Activated T-cell treated with anti-CD3 and anti-CD28 coated beads, Interleukin-2, amount 50 U/mL, for 4 hours (primary cell): ENCODE measurements at regions not wholly inside any gene's neighbourhood (a gene's known extent, or its start where the extent isn't known, plus 50 kb on each side); places are given as distances from the start of the nearest gene placed in this dataset.
"Not testable (repeated sequence)": the region's sequence is repeated elsewhere in the genome, so short reads cannot be mapped to it uniquely, and the experiment has no call there.

Source experiments
- ATAC-seq, 2 donors: fragments of 200-7000 bp; cut with Tn5 transposase; one replicate each; pipeline ENCODE4 v1.10.0; 2021
- DNase-seq: peaks from one replicate; pipeline ENCODE4 v3.0.0-alpha.2; 2020
- H3K27me3 Mint-ChIP-seq: one replicate; pipeline ENCODE4 v1.8.0; 2021; ENCODE audit warnings: low read depth, mixed read lengths
- H3K36me3 Mint-ChIP-seq: one replicate; pipeline ENCODE4 v1.8.0; 2022; ENCODE audit warnings: mixed read lengths; ENCODE audit not compliant: insufficient read depth
- H3K4me1 Mint-ChIP-seq: one replicate; pipeline ENCODE4 v1.8.0; 2021; ENCODE audit warnings: low read depth, mixed read lengths
- H3K4me3 Mint-ChIP-seq: one replicate; pipeline ENCODE4 v1.8.0; 2021; ENCODE audit warnings: mild to moderate bottlenecking, moderate library complexity, mixed read lengths
- H3K9me3 Mint-ChIP-seq: one replicate; pipeline ENCODE4 v1.8.0; 2021; ENCODE audit warnings: mixed read lengths

DNA sequence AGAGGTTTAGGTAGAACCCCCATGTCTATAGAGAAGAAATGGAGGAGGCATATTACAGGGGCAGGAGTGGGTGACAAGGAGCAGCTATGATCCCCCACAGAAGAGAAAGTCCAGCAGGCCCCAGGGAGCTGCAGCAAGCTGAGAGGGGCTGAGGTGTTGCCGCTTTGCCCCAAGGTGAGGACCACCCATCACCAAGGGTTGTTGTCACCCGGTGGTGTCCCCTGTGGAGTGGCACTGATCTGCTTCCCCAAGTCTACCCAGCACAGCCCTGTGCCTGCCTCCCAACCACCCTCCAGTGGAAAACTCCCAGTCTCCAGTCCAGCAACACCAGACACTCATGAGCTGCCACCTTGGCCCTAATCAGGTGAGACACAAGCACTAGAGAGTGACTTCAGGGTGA lies 149.3 kb upstream of the NOCT start:
- DNase-seq (no peak), ATAC-seq (no peak)
- Mint-ChIP-seq H3K27me3 (peaks cover 4% of the 10 kb centered on the region), H3K36me3 (no peaks in the 10 kb centered on the region), H3K4me1 (no peaks in the 10 kb centered on the region), H3K9me3 (no peaks in the 10 kb centered on the region), H3K4me3 (no peak overlapping the region)

GRCh38 chr4:138865765-138866164 lies 149.8 kb upstream of the NOCT start:
- Mint-ChIP-seq H3K4me3 (no peak overlapping the region), H3K9me3 (no peaks in the 10 kb centered on the region), H3K36me3 (no peaks in the 10 kb centered on the region), H3K4me1 (no peaks in the 10 kb centered on the region), H3K27me3 (no peaks in the 10 kb centered on the region)
- DNase-seq (no peak), ATAC-seq (no peak)

DNA sequence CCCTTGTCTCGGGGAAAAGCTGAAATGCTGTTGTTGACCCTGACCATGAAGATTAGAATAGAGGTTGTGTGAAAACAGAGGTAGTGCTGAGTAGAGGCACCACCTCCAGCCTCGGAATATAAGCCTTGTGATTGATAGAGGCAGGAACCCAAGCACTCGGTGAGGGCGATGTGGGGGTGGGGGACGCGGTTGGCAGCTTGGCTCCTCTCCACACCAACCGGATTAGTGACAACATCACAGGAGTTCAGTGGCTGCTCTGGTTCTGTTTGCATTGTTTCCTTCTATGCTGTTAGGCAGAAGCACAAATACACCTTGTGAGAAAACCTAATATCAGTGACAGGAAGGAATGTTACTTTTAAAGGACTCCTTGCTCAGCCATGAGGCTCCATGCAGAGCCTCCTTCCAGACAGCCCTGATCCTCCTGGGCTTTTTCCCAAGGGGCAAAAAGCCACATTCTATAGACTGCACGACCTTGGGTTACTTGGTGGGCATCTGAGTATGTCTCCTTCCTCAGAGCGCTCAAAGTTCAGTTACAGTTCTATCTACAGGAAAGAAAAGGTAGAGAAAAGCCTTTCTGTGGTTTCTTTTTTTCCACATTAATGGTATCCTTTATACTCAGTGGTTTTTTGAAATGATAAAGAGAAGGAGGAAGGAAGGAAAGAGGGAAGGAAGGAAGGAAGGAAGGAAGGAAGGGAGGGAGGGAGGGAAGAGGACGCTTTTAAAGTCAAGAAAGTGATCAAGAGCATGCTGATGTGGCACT lies 150.4 kb upstream of the NOCT start:
- Mint-ChIP-seq H3K36me3 (no peaks in the 10 kb centered on the region), H3K4me1 (no peaks in the 10 kb centered on the region), H3K27me3 (no peaks in the 10 kb centered on the region), H3K4me3 (no peak overlapping the region), H3K9me3 (no peaks in the 10 kb centered on the region)
- DNase-seq = no peak
- no peak for ATAC-seq

GRCh38 chr4:138863160-138863559 lies 152.4 kb upstream of the NOCT start:
- Mint-ChIP-seq H3K27me3 (no peaks in the 10 kb centered on the region), H3K36me3 (no peaks in the 10 kb centered on the region), H3K4me3 (no peak overlapping the region), H3K4me1 (no peaks in the 10 kb centered on the region), H3K9me3 (no peaks in the 10 kb centered on the region)
- no peak for ATAC-seq
- DNase-seq = no peak

GRCh38 chr4:138861135-138861534 lies 154.4 kb upstream of the NOCT start:
- no peaks in the 10 kb centered on the region for H3K4me1 Mint-ChIP-seq
- H3K36me3 Mint-ChIP-seq = no peaks in the 10 kb centered on the region
- no peak overlapping the region for H3K4me3 Mint-ChIP-seq

GRCh38 chr4:138860357-138860756 lies 155.2 kb upstream of the NOCT start:
- not testable (repeated sequence) for H3K4me3 Mint-ChIP-seq, H3K27me3 Mint-ChIP-seq, H3K36me3 Mint-ChIP-seq, ATAC-seq, H3K4me1 Mint-ChIP-seq, DNase-seq, H3K9me3 Mint-ChIP-seq

More at GRCh38 chr4:138861135-138861534, 154.4 kb upstream of the NOCT start:
- DNase-seq (no peak), ATAC-seq (no peak)
- Mint-ChIP-seq H3K27me3 (no peaks in the 10 kb centered on the region), H3K9me3 (no peaks in the 10 kb centered on the region)

DNA sequence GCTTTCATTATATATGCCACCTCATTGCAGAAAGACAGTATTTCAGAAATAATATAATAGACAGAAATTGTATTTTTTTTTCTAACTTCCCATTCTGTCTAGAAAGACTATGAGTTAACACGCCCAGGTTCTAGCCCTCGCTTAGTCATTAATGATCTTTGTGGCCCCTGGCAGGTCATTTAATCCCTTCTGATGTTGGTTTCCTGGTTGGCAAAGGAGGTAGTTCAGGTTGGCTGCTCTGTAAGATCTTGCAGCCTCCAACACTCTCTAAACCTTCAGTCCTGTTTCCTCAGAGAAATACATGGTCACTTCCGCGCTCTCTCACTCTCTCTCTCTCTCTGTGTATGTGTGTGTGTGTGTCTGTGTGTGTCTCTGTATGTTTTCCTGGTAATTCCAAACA lies 156.3 kb upstream of the NOCT start:
- Mint-ChIP-seq H3K27me3 (peaks cover 3% of the 10 kb centered on the region), H3K36me3 (no peaks in the 10 kb centered on the region), H3K9me3 (no peaks in the 10 kb centered on the region)

GRCh38 chr4:138858419-138858818 lies 157.2 kb upstream of the NOCT start:
- H3K27me3 Mint-ChIP-seq = peaks cover 3% of the 10 kb centered on the region
- no peak overlapping the region for H3K4me3 Mint-ChIP-seq
- H3K36me3 Mint-ChIP-seq = no peaks in the 10 kb centered on the region
- H3K4me1 Mint-ChIP-seq = no peaks in the 10 kb centered on the region
- ATAC-seq (no peak), DNase-seq (no peak)
- no peaks in the 10 kb centered on the region for H3K9me3 Mint-ChIP-seq

More for the DNA sequence above, 156.3 kb upstream of the NOCT start:
- Mint-ChIP-seq H3K4me1 (no peaks in the 10 kb centered on the region), H3K4me3 (no peak overlapping the region)
- DNase-seq (no peak), ATAC-seq (no peak)

- H3K36me3 Mint-ChIP-seq = no peaks in the 10 kb centered on the region
- H3K27me3 Mint-ChIP-seq = peaks cover 3% of the 10 kb centered on the region
- ATAC-seq (no peak), DNase-seq (no peak)
- H3K4me1 Mint-ChIP-seq = no peaks in the 10 kb centered on the region
- no peak overlapping the region for H3K4me3 Mint-ChIP-seq
- H3K9me3 Mint-ChIP-seq = no peaks in the 10 kb centered on the region
Observed at GRCh38 chr4:138857416-138857815, 158.2 kb upstream of the NOCT start.

DNA sequence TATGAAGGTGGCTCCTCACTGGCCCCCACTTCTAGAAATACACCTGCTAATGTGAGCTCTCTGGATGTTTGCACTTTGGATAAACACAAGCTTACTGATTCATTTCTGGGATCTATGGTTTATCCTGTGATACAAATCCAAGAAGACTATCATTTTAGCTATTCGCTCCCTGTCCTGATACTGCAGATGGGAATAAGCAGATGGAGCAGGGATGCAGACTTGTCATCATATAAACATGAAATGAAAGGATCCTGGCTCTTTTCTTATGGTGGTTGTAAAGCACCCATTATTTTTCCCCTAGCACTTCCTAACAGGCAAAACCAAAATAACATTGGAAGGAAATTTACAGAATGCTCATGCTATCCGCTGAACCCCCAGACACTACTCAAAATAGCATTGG lies 162.9 kb upstream of the NOCT start:
- DNase-seq (no peak), ATAC-seq (no peak)
- peaks cover 3% of the 10 kb centered on the region for H3K27me3 Mint-ChIP-seq
- no peaks in the 10 kb centered on the region for H3K36me3 Mint-ChIP-seq
- H3K4me3 Mint-ChIP-seq = no peak overlapping the region
- H3K4me1 Mint-ChIP-seq = peaks cover 4% of the 10 kb centered on the region
- no peaks in the 10 kb centered on the region for H3K9me3 Mint-ChIP-seq

GRCh38 chr4:138851391-138852335 lies 163.9 kb upstream of the NOCT start:
- no peaks in the 10 kb centered on the region for H3K9me3 Mint-ChIP-seq
- H3K27me3 Mint-ChIP-seq = peaks cover 3% of the 10 kb centered on the region
- DNase-seq (no peak), ATAC-seq (no peak)
- no peak overlapping the region for H3K4me3 Mint-ChIP-seq
- H3K4me1 Mint-ChIP-seq = peaks cover 4% of the 10 kb centered on the region
- no peaks in the 10 kb centered on the region for H3K36me3 Mint-ChIP-seq

- H3K4me3 Mint-ChIP-seq = no peak overlapping the region
Observed at GRCh38 chr4:138845664-138846063, 169.9 kb upstream of the NOCT start.

DNA sequence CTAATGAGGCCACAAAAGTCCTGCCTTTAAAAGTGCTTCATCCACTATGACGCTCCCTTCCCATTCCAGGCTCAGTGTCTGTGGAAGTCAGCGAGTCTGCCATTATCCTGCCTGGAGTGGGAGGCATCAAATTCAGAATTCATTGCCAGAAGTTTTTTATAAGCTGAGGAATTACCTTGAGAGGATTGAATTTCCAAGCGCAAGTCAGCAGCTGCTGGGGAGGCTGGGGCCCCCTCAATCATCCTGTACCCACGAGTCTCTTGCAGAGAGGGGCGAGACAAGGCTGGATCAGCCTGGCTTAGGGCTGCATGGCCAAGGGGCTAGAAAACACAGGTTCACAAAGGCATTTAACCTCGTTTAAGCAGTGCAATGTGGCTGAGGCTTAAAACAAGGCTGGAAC lies 170.5 kb upstream of the NOCT start:
- no peaks in the 10 kb centered on the region for H3K4me1 Mint-ChIP-seq

More at GRCh38 chr4:138845664-138846063, 169.9 kb upstream of the NOCT start:
- Mint-ChIP-seq H3K4me1 (no peaks in the 10 kb centered on the region), H3K36me3 (no peaks in the 10 kb centered on the region), H3K27me3 (peaks cover 6% of the 10 kb centered on the region), H3K9me3 (no peaks in the 10 kb centered on the region)
- DNase-seq (no peak), ATAC-seq (no peak)

DNA sequence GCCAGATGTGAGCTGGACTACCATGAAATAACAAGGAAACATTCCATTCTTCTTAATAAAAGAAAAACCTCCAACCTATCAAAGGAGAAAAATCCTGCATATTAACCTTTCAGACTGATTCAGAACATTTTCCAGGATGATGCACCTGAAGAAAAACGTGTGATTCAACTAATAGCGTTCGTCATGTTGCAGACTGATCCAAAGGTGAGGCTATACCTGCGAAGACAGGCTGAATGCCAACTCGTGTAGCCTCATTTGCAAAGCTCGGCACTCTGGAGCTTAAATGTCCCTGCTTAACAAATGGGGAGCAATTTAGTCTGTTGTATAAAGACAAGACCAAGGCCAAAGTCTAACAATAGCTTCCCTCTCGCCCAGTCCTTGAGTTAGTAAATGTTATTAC lies 172.0 kb upstream of the NOCT start:
- DNase-seq (no peak), ATAC-seq (no peak)
- no peaks in the 10 kb centered on the region for H3K9me3 Mint-ChIP-seq
- no peaks in the 10 kb centered on the region for H3K4me1 Mint-ChIP-seq
- no peak overlapping the region for H3K4me3 Mint-ChIP-seq
- H3K36me3 Mint-ChIP-seq = no peaks in the 10 kb centered on the region
- peaks cover 7% of the 10 kb centered on the region for H3K27me3 Mint-ChIP-seq

More for the DNA sequence above, 170.5 kb upstream of the NOCT start:
- Mint-ChIP-seq H3K27me3 (peaks cover 7% of the 10 kb centered on the region), H3K36me3 (no peaks in the 10 kb centered on the region), H3K9me3 (no peaks in the 10 kb centered on the region), H3K4me3 (no peak overlapping the region)
- ATAC-seq (no peak), DNase-seq (no peak)

- DNase-seq (no peak), ATAC-seq (no peak)
- no peaks in the 10 kb centered on the region for H3K36me3 Mint-ChIP-seq
- no peaks in the 10 kb centered on the region for H3K9me3 Mint-ChIP-seq
- H3K4me3 Mint-ChIP-seq = no peak overlapping the region
- H3K27me3 Mint-ChIP-seq = peaks cover 10% of the 10 kb centered on the region
- H3K4me1 Mint-ChIP-seq = no peaks in the 10 kb centered on the region
Observed at GRCh38 chr4:138841343-138841742, 174.2 kb upstream of the NOCT start.
